ENCODE measurements at regions not wholly inside any gene's neighbourhood (a gene's known extent, or its start where the extent isn't known, plus 50 kb on each side); places are given as distances from the start of the nearest gene placed in this dataset.
A peak's percentile ranks its signal among the peaks of the same experiment; 100 is the strongest.
"Not testable (repeated sequence)": the region's sequence is repeated elsewhere in the genome, so short reads cannot be mapped to it uniquely, and the experiment has no call there.

- FAIRE-seq (no peak), DNase-seq (ENCODE audit: insufficient read length, low spot score) (no peak)
- TF ChIP-seq POU2F2 (IDR thresholded peaks at IDR 0.05; ENCODE audit: low read depth, low read length) (no peak), POLR2AphosphoS5 (IDR thresholded peaks at IDR 0.05; ENCODE audit: low read depth, low read length) (no peak)
These were observed 181.8 kb upstream of the SLC16A7 start for GRCh38 chr12:59414051-59414450.

GRCh38 chr12:59408431-59408830 is 187.4 kb upstream of the SLC16A7 start:
- TF ChIP-seq POLR2AphosphoS5 (IDR thresholded peaks at IDR 0.05; ENCODE audit: low read depth, low read length) (no peak), POU2F2 (IDR thresholded peaks at IDR 0.05; ENCODE audit: low read depth, low read length) (no peak), TAF1 (IDR thresholded peaks at IDR 0.05; ENCODE audit: low read depth, low read length) (no peak), POLR2A (IDR thresholded peaks at IDR 0.05; ENCODE audit: low read depth, low read length) (no peak), PAX5 (IDR thresholded peaks at IDR 0.05; ENCODE audit: insufficient read depth, low read length, severe bottlenecking) (no peak), SPI1 (IDR thresholded peaks at IDR 0.05; ENCODE audit: low read depth, low read length) (no peak)
- FAIRE-seq = no peak
- no peak for DNase-seq (ENCODE audit: insufficient read length, low spot score)

GRCh38 chr12:59407799-59408198 is 188.0 kb upstream of the SLC16A7 start:
- TF ChIP-seq POU2F2 (IDR thresholded peaks at IDR 0.05; ENCODE audit: low read depth, low read length) (no peak), POLR2A (IDR thresholded peaks at IDR 0.05; ENCODE audit: low read depth, low read length) (no peak), PAX5 (IDR thresholded peaks at IDR 0.05; ENCODE audit: insufficient read depth, low read length, severe bottlenecking) (no peak), POLR2AphosphoS5 (IDR thresholded peaks at IDR 0.05; ENCODE audit: low read depth, low read length) (no peak), TAF1 (IDR thresholded peaks at IDR 0.05; ENCODE audit: low read depth, low read length) (no peak), SPI1 (IDR thresholded peaks at IDR 0.05; ENCODE audit: low read depth, low read length) (no peak)
- FAIRE-seq (no peak), DNase-seq (ENCODE audit: insufficient read length, low spot score) (no peak)

GRCh38 chr12:59405992-59406391 is 189.8 kb upstream of the SLC16A7 start:
- TF ChIP-seq POU2F2 (IDR thresholded peaks at IDR 0.05; ENCODE audit: low read depth, low read length) = no peak
- TF ChIP-seq PAX5 (IDR thresholded peaks at IDR 0.05; ENCODE audit: insufficient read depth, low read length, severe bottlenecking) = no peak
- TF ChIP-seq POLR2A (IDR thresholded peaks at IDR 0.05; ENCODE audit: low read depth, low read length) = no peak
- no peak for TF ChIP-seq SPI1 (IDR thresholded peaks at IDR 0.05; ENCODE audit: low read depth, low read length)
- no peak for TF ChIP-seq TAF1 (IDR thresholded peaks at IDR 0.05; ENCODE audit: low read depth, low read length)
- TF ChIP-seq POLR2AphosphoS5 (IDR thresholded peaks at IDR 0.05; ENCODE audit: low read depth, low read length) = no peak
- FAIRE-seq = no peak

GRCh38 chr12:59404109-59404650 is 191.6 kb upstream of the SLC16A7 start:
- FAIRE-seq (no peak), DNase-seq (ENCODE audit: insufficient read length, low spot score) (no peak)
- TF ChIP-seq POU2F2 (IDR thresholded peaks at IDR 0.05; ENCODE audit: low read depth, low read length) = no peak
- no peak for TF ChIP-seq POLR2A (IDR thresholded peaks at IDR 0.05; ENCODE audit: low read depth, low read length)
- TF ChIP-seq TAF1 (IDR thresholded peaks at IDR 0.05; ENCODE audit: low read depth, low read length) = no peak
- TF ChIP-seq POLR2AphosphoS5 (IDR thresholded peaks at IDR 0.05; ENCODE audit: low read depth, low read length) = no peak

More at GRCh38 chr12:59405992-59406391, 189.8 kb upstream of the SLC16A7 start:
- no peak for DNase-seq (ENCODE audit: insufficient read length, low spot score)

GRCh38 chr12:59403259-59403932 is 192.4 kb upstream of the SLC16A7 start:
- FAIRE-seq (peak; percentile 57), DNase-seq (ENCODE audit: insufficient read length, low spot score) (peak; percentile 0)
- TF ChIP-seq SPI1 (IDR thresholded peaks at IDR 0.05; ENCODE audit: low read depth, low read length) = no peak

GRCh38 chr12:59401862-59402261 is 194.0 kb upstream of the SLC16A7 start:
- DNase-seq (ENCODE audit: insufficient read length, low spot score) (no peak), FAIRE-seq (no peak)
- TF ChIP-seq TAF1 (IDR thresholded peaks at IDR 0.05; ENCODE audit: low read depth, low read length) = no peak
- TF ChIP-seq SPI1 (IDR thresholded peaks at IDR 0.05; ENCODE audit: low read depth, low read length) = no peak
- TF ChIP-seq PAX5 (IDR thresholded peaks at IDR 0.05; ENCODE audit: insufficient read depth, low read length, severe bottlenecking) = no peak
- TF ChIP-seq POLR2A (IDR thresholded peaks at IDR 0.05; ENCODE audit: low read depth, low read length) = no peak
- TF ChIP-seq POU2F2 (IDR thresholded peaks at IDR 0.05; ENCODE audit: low read depth, low read length) = no peak
- no peak for TF ChIP-seq POLR2AphosphoS5 (IDR thresholded peaks at IDR 0.05; ENCODE audit: low read depth, low read length)

- FAIRE-seq (no peak), DNase-seq (ENCODE audit: insufficient read length, low spot score) (no peak)
- TF ChIP-seq TAF1 (IDR thresholded peaks at IDR 0.05; ENCODE audit: low read depth, low read length) = no peak
- no peak for TF ChIP-seq PAX5 (IDR thresholded peaks at IDR 0.05; ENCODE audit: insufficient read depth, low read length, severe bottlenecking)
- TF ChIP-seq POLR2AphosphoS5 (IDR thresholded peaks at IDR 0.05; ENCODE audit: low read depth, low read length) = no peak
- no peak for TF ChIP-seq POU2F2 (IDR thresholded peaks at IDR 0.05; ENCODE audit: low read depth, low read length)
- no peak for TF ChIP-seq POLR2A (IDR thresholded peaks at IDR 0.05; ENCODE audit: low read depth, low read length)
These were observed 197.7 kb upstream of the SLC16A7 start for GRCh38 chr12:59398164-59398563.

- TF ChIP-seq PAX5 (IDR thresholded peaks at IDR 0.05; ENCODE audit: insufficient read depth, low read length, severe bottlenecking) (no peak), TAF1 (IDR thresholded peaks at IDR 0.05; ENCODE audit: low read depth, low read length) (no peak), POLR2AphosphoS5 (IDR thresholded peaks at IDR 0.05; ENCODE audit: low read depth, low read length) (no peak), SPI1 (IDR thresholded peaks at IDR 0.05; ENCODE audit: low read depth, low read length) (no peak), POU2F2 (IDR thresholded peaks at IDR 0.05; ENCODE audit: low read depth, low read length) (no peak), POLR2A (IDR thresholded peaks at IDR 0.05; ENCODE audit: low read depth, low read length) (no peak)
- FAIRE-seq (no peak), DNase-seq (ENCODE audit: insufficient read length, low spot score) (no peak)
These were observed 198.9 kb upstream of the SLC16A7 start for GRCh38 chr12:59396919-59397318.

GRCh38 chr12:59396519-59396918 is 199.3 kb upstream of the SLC16A7 start:
- DNase-seq (ENCODE audit: insufficient read length, low spot score) (no peak), FAIRE-seq (no peak)
- TF ChIP-seq PAX5 (IDR thresholded peaks at IDR 0.05; ENCODE audit: insufficient read depth, low read length, severe bottlenecking) (no peak), SPI1 (IDR thresholded peaks at IDR 0.05; ENCODE audit: low read depth, low read length) (no peak), TAF1 (IDR thresholded peaks at IDR 0.05; ENCODE audit: low read depth, low read length) (no peak), POLR2AphosphoS5 (IDR thresholded peaks at IDR 0.05; ENCODE audit: low read depth, low read length) (no peak), POLR2A (IDR thresholded peaks at IDR 0.05; ENCODE audit: low read depth, low read length) (no peak), POU2F2 (IDR thresholded peaks at IDR 0.05; ENCODE audit: low read depth, low read length) (no peak)

- not testable (repeated sequence) for FAIRE-seq
These were observed 200.5 kb upstream of the SLC16A7 start for GRCh38 chr12:59395310-59395709.

More at GRCh38 chr12:59395310-59395709, 200.5 kb upstream of the SLC16A7 start:
- not testable (repeated sequence) for DNase-seq (ENCODE audit: insufficient read length, low spot score)
